SK-N-SH treated with all-trans-retinoic acid at 6 μM for 48 hours (cell line): ENCODE measurements at regions not wholly inside any gene's neighbourhood (a gene's known extent, or its start where the extent isn't known, plus 50 kb on each side); places are given as distances from the start of the nearest gene placed in this dataset.

ENCODE experiments used
- ATAC-seq: fragments of 200-7000 bp; cut with Tn5 transposase; 3 replicates; pipeline ENCODE4 v1.9.1; 2020; ENCODE audit warnings: mild to moderate bottlenecking, moderate library complexity
- ARNTL ChIP-seq: fragments of 450-650 bp; formaldehyde crosslinking; IDR thresholded peaks from 2 replicates; pipeline ENCODE4 v1.5.0; 2020; ENCODE audit warnings: low read depth, mild to moderate bottlenecking, moderate library complexity, borderline replicate concordance
- BACH2 ChIP-seq: fragments of 250-450 bp; sonication (Bioruptor Pico); IDR thresholded peaks from 2 replicates; pipeline ENCODE4 v1.9.0; 2021; ENCODE audit warnings: mild to moderate bottlenecking, borderline replicate concordance
- CSDC2 ChIP-seq: fragments of 250-450 bp; sonication (Bioruptor Pico); IDR thresholded peaks from 2 replicates; pipeline ENCODE4 v1.5.0; 2020; ENCODE audit warnings: mild to moderate bottlenecking, moderate library complexity
- ESRRG ChIP-seq: fragments of 250-450 bp; sonication (Bioruptor Pico); IDR thresholded peaks from 2 replicates; pipeline ENCODE4 v1.6.1; 2021; ENCODE audit warnings: mild to moderate bottlenecking
- GLIS3 ChIP-seq: fragments of 250-450 bp; sonication (Bioruptor Pico); IDR thresholded peaks from 2 replicates; pipeline ENCODE4 v1.5.0; 2020; ENCODE audit warnings: mild to moderate bottlenecking, moderate library complexity
- ISL1 ChIP-seq: fragments of 250-450 bp; sonication (Bioruptor Pico); IDR thresholded peaks from 2 replicates; pipeline ENCODE4 v2.1.2; 2022; ENCODE audit warnings: mild to moderate bottlenecking, moderate library complexity
- OSR1 ChIP-seq: fragments of 250-450 bp; sonication (Bioruptor Pico); IDR thresholded peaks from 2 replicates; pipeline ENCODE4 v1.8.0; 2022; ENCODE audit warnings: moderate library complexity, mild to moderate bottlenecking, inconsistent platforms
- PATZ1 ChIP-seq: fragments of 250-450 bp; sonication (Bioruptor Pico); IDR thresholded peaks from 2 replicates; pipeline ENCODE4 v1.8.0; 2020; ENCODE audit warnings: mild to moderate bottlenecking, moderate library complexity, borderline replicate concordance
- POU6F1 ChIP-seq: fragments of 250-450 bp; sonication (Bioruptor Pico); IDR thresholded peaks from 2 replicates; pipeline ENCODE4 v1.8.0; 2021; ENCODE audit warnings: low read depth, mild to moderate bottlenecking, moderate library complexity, borderline replicate concordance
- PPARA ChIP-seq: fragments of 250-450 bp; sonication (Bioruptor Pico); IDR thresholded peaks from 2 replicates; pipeline ENCODE4 v1.5.0; 2020; ENCODE audit warnings: mild to moderate bottlenecking, borderline replicate concordance
- RARB ChIP-seq: fragments of 250-450 bp; sonication (Bioruptor Pico); IDR thresholded peaks from 2 replicates; pipeline ENCODE4 v1.8.0; 2021; ENCODE audit warnings: mild to moderate bottlenecking, moderate library complexity
- SNAI2 ChIP-seq: fragments of 250-450 bp; sonication (Bioruptor Pico); IDR thresholded peaks from 2 replicates; pipeline ENCODE4 v1.5.0; 2020; ENCODE audit warnings: mild to moderate bottlenecking, moderate library complexity
- TCF4 ChIP-seq: fragments of 250-450 bp; sonication (Bioruptor Pico); IDR thresholded peaks from 2 replicates; pipeline ENCODE4 v1.8.0; 2021; ENCODE audit warnings: mild to moderate bottlenecking, moderate library complexity, borderline replicate concordance
- TOX ChIP-seq: fragments of 250-450 bp; sonication (Bioruptor Pico); IDR thresholded peaks from 2 replicates; pipeline ENCODE4 v1.8.0; 2021; ENCODE audit warnings: mild to moderate bottlenecking, moderate library complexity, borderline replicate concordance
- ZFP3 ChIP-seq: fragments of 250-450 bp; sonication (Bioruptor Pico); IDR thresholded peaks from 2 replicates; pipeline ENCODE4 v1.5.0; 2020; ENCODE audit warnings: mild to moderate bottlenecking, moderate library complexity
- ZFP30 ChIP-seq: fragments of 450-650 bp; formaldehyde crosslinking; IDR thresholded peaks from 2 replicates; pipeline ENCODE4 v1.5.0; 2022; ENCODE audit warnings: mild to moderate bottlenecking, moderate library complexity
- ZNF565 ChIP-seq: fragments of 450-650 bp; formaldehyde crosslinking; conservative IDR thresholded peaks from 2 replicates; pipeline ENCODE4 v1.5.0; 2020; ENCODE audit warnings: low read depth, mild to moderate bottlenecking, moderate library complexity
- ZNF70 ChIP-seq: fragments of 450-650 bp; formaldehyde crosslinking; IDR thresholded peaks from 2 replicates; pipeline ENCODE4 v1.5.0; 2020; ENCODE audit warnings: mild to moderate bottlenecking, moderate library complexity
- TF ChIP-seq, protein P1 (sequence below): fragments of 250-450 bp; sonication (Bioruptor Pico); IDR thresholded peaks from 2 replicates; pipeline ENCODE4 v1.5.0; 2020; ENCODE audit warnings: mild to moderate bottlenecking, moderate library complexity
- TF ChIP-seq, protein P2 (sequence below): fragments of 250-450 bp; sonication (Bioruptor Pico); IDR thresholded peaks from 2 replicates; pipeline ENCODE4 v1.5.1; 2020; ENCODE audit warnings: low read depth, mild to moderate bottlenecking, moderate library complexity
- TF ChIP-seq, protein P3 (sequence below): fragments of 250-450 bp; sonication (Bioruptor Pico); IDR thresholded peaks from 2 replicates; pipeline ENCODE4 v1.5.1; 2021; ENCODE audit warnings: mild to moderate bottlenecking, moderate library complexity

DNA sequence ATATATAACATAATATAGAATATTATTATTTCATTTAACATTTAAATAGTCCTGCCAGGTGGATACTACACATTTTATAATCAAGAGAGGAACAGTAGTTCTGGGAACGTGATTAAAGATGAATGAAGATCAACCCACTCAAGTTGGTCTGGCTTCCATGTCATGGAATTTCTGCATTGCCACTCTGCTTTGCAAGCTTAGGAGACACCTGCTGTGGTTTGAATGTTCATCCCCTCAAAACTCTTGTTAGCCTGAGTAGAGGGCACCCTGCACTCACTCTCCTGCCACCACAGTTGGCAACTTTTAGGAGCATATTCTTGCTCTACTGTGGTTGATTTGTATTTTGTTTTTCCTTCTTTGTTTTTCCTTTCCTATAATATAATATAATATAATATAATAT lies 153.2 kb downstream of the GLUL start:
- TF ChIP-seq, protein P1, sequence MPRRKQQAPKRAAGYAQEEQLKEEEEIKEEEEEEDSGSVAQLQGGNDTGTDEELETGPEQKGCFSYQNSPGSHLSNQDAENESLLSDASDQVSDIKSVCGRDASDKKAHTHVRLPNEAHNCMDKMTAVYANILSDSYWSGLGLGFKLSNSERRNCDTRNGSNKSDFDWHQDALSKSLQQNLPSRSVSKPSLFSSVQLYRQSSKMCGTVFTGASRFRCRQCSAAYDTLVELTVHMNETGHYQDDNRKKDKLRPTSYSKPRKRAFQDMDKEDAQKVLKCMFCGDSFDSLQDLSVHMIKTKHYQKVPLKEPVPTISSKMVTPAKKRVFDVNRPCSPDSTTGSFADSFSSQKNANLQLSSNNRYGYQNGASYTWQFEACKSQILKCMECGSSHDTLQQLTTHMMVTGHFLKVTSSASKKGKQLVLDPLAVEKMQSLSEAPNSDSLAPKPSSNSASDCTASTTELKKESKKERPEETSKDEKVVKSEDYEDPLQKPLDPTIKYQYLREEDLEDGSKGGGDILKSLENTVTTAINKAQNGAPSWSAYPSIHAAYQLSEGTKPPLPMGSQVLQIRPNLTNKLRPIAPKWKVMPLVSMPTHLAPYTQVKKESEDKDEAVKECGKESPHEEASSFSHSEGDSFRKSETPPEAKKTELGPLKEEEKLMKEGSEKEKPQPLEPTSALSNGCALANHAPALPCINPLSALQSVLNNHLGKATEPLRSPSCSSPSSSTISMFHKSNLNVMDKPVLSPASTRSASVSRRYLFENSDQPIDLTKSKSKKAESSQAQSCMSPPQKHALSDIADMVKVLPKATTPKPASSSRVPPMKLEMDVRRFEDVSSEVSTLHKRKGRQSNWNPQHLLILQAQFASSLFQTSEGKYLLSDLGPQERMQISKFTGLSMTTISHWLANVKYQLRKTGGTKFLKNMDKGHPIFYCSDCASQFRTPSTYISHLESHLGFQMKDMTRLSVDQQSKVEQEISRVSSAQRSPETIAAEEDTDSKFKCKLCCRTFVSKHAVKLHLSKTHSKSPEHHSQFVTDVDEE, result no peak
- TF ChIP-seq OSR1 (CRISPR knock-in tag) (no peak), PATZ1 (CRISPR knock-in tag) (no peak), SNAI2 (no peak), TCF4 (CRISPR knock-in tag) (no peak), TOX (CRISPR knock-in tag) (no peak), POU6F1 (CRISPR knock-in tag) (no peak), GLIS3 (no peak), BACH2 (CRISPR knock-in tag) (no peak)
- TF ChIP-seq, protein P2, sequence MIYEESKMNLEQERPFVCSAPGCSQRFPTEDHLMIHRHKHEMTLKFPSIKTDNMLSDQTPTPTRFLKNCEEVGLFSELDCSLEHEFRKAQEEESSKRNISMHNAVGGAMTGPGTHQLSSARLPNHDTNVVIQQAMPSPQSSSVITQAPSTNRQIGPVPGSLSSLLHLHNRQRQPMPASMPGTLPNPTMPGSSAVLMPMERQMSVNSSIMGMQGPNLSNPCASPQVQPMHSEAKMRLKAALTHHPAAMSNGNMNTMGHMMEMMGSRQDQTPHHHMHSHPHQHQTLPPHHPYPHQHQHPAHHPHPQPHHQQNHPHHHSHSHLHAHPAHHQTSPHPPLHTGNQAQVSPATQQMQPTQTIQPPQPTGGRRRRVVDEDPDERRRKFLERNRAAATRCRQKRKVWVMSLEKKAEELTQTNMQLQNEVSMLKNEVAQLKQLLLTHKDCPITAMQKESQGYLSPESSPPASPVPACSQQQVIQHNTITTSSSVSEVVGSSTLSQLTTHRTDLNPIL (CRISPR knock-in tag), result no peak
- no peak for ATAC-seq

DNA sequence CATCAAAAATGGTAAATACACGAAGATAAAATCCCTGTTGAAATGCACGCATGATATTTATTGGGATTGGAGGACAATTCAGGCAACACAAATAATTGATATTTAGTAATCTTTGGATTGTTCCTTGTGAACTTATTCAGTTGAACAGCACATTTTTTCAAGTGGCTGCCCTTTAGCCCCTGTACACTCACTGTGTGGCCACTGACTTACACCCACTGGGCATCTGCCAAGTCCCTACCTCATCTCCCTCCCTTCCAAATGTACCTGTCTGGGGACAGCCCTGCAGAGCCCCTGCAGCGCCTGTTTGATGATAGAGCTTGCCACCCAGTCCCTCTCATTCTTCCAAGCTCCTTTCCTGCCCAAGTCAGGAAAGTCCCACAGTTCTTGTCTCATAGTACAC lies 154.3 kb downstream of the GLUL start:
- no peak for ATAC-seq
- TF ChIP-seq, protein P3, sequence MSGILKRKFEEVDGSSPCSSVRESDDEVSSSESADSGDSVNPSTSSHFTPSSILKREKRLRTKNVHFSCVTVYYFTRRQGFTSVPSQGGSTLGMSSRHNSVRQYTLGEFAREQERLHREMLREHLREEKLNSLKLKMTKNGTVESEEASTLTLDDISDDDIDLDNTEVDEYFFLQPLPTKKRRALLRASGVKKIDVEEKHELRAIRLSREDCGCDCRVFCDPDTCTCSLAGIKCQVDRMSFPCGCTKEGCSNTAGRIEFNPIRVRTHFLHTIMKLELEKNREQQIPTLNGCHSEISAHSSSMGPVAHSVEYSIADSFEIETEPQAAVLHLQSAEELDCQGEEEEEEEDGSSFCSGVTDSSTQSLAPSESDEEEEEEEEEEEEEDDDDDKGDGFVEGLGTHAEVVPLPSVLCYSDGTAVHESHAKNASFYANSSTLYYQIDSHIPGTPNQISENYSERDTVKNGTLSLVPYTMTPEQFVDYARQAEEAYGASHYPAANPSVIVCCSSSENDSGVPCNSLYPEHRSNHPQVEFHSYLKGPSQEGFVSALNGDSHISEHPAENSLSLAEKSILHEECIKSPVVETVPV (CRISPR knock-in tag), result no peak

GRCh38 chr1:182236651-182237077 lies 154.9 kb downstream of the GLUL start:
- no peak for ATAC-seq
- TF ChIP-seq CSDC2, result no peak
- TF ChIP-seq ESRRG (CRISPR knock-in tag), result no peak
- no peak for TF ChIP-seq ZFP30 (CRISPR knock-in tag)
- TF ChIP-seq RARB (CRISPR knock-in tag), result no peak
- TF ChIP-seq PPARA, result no peak
- TF ChIP-seq SNAI2, result no peak
- no peak for TF ChIP-seq BACH2 (CRISPR knock-in tag)
- no peak for TF ChIP-seq ZFP3 (CRISPR knock-in tag)
- no peak for TF ChIP-seq ARNTL (CRISPR knock-in tag)
- TF ChIP-seq ISL1 (CRISPR knock-in tag), result no peak
- no peak for TF ChIP-seq GLIS3
- TF ChIP-seq ZNF565, result no peak
- TF ChIP-seq ZNF70 (CRISPR knock-in tag), result no peak
- TF ChIP-seq TOX (CRISPR knock-in tag), result no peak
- no peak for TF ChIP-seq POU6F1 (CRISPR knock-in tag)
- TF ChIP-seq, protein P1, result no peak
- no peak for TF ChIP-seq OSR1 (CRISPR knock-in tag)
